ENCODE measurements at regions not wholly inside any gene's neighbourhood (a gene's known extent, or its start where the extent isn't known, plus 50 kb on each side); places are given as distances from the start of the nearest gene placed in this dataset.

- TF ChIP-seq CTCF (IDR thresholded peaks at IDR 0.05; ENCODE audit: low read depth, low read length): no peak
- TF ChIP-seq EZH2phosphoT487 (IDR thresholded peaks at IDR 0.05; ENCODE audit: low read depth): no peak
Observed at GRCh38 chr2:126835831-126836230, 62.9 kb upstream of the TEX51 start.
